H9 (cell line): ENCODE measurements at regions not wholly inside any gene's neighbourhood (a gene's known extent, or its start where the extent isn't known, plus 50 kb on each side); places are given as distances from the start of the nearest gene placed in this dataset.

Experiments used
- DNase-seq: peaks from one replicate; pipeline ENCODE4 v3.0.0-alpha.2; 2017
- H2AFZ ChIP-seq: one replicate; pipeline ENCODE4 v1.6.1; 2013; ENCODE audit warnings: mild to moderate bottlenecking, low read length, control low read depth, moderate library complexity
- H2AK5ac ChIP-seq: 2 replicates; pipeline ENCODE4 v1.6.1; 2013; ENCODE audit warnings: low read length, control low read depth, mixed read lengths; ENCODE audit not compliant: insufficient read length
- H2BK120ac ChIP-seq: one replicate; pipeline ENCODE4 v1.6.1; 2013; ENCODE audit warnings: low read depth, mild to moderate bottlenecking, low read length, control low read depth, inconsistent platforms; ENCODE audit not compliant: poor library complexity, severe bottlenecking
- H2BK12ac ChIP-seq: 2 replicates; pipeline ENCODE4 v1.6.1; 2013; ENCODE audit warnings: low read length, control low read depth, mixed read lengths, low read depth; ENCODE audit not compliant: insufficient read length
- H2BK15ac ChIP-seq: 2 replicates; pipeline ENCODE4 v1.6.1; 2013; ENCODE audit warnings: low read depth, low read length, control low read depth
- H2BK20ac ChIP-seq: one replicate; pipeline ENCODE4 v1.6.1; 2013; ENCODE audit warnings: low read depth, mild to moderate bottlenecking, low read length, control low read depth, inconsistent platforms; ENCODE audit not compliant: poor library complexity, severe bottlenecking
- H2BK5ac ChIP-seq: 2 replicates; pipeline ENCODE4 v1.6.1; 2013; ENCODE audit warnings: low read length, control low read depth, mixed read lengths; ENCODE audit not compliant: insufficient read length
- H3K14ac ChIP-seq: 2 replicates; pipeline ENCODE4 v1.6.1; 2013; ENCODE audit warnings: low read length, control low read depth; ENCODE audit not compliant: insufficient read depth
- H3K18ac ChIP-seq: 2 replicates; pipeline ENCODE4 v1.6.1; 2013; ENCODE audit warnings: low read depth, mild to moderate bottlenecking, mixed read lengths, low read length, control low read depth; ENCODE audit not compliant: insufficient read length
- H3K23ac ChIP-seq: 2 replicates; pipeline ENCODE4 v1.6.1; 2013; ENCODE audit warnings: low read length, control low read depth, mixed read lengths, low read depth; ENCODE audit not compliant: insufficient read length
- H3K23me2 ChIP-seq: 2 replicates; pipeline ENCODE4 v1.6.1; 2013; ENCODE audit warnings: low read depth, mild to moderate bottlenecking, mixed read lengths, low read length, control low read depth; ENCODE audit not compliant: insufficient read length, poor library complexity, severe bottlenecking
- H3K27ac ChIP-seq: 2 replicates; pipeline ENCODE4 v1.5.1; 2013; ENCODE audit warnings: low read length, control low read depth, mixed read lengths, low read depth; ENCODE audit not compliant: insufficient read length
- H3K27me3 ChIP-seq: 2 replicates; pipeline ENCODE4 v1.6.1; 2013; ENCODE audit warnings: low read length, control low read depth, inconsistent platforms; ENCODE audit not compliant: insufficient read depth
- H3K4ac ChIP-seq: 2 replicates; pipeline ENCODE4 v1.6.1; 2013; ENCODE audit warnings: low read depth, mild to moderate bottlenecking, control low read depth, inconsistent platforms, low read length, moderate library complexity
- H3K4me1 ChIP-seq: 2 replicates; pipeline ENCODE4 v1.6.1; 2013; ENCODE audit warnings: low read length, control low read depth, inconsistent platforms; ENCODE audit not compliant: insufficient read depth
- H3K4me2 ChIP-seq: 2 replicates; pipeline ENCODE4 v1.6.1; 2013; ENCODE audit warnings: low read length, control low read depth, mixed read lengths; ENCODE audit not compliant: insufficient read length, insufficient read depth
- H3K56ac ChIP-seq: 2 replicates; pipeline ENCODE4 v1.6.1; 2013; ENCODE audit warnings: low read depth, mild to moderate bottlenecking, mixed read lengths, low read length, control low read depth; ENCODE audit not compliant: insufficient read length
- H3K79me1 ChIP-seq: 2 replicates; pipeline ENCODE4 v1.6.1; 2013; ENCODE audit warnings: low read depth, mild to moderate bottlenecking, moderate library complexity, low read length, control low read depth, inconsistent platforms; ENCODE audit not compliant: insufficient read depth, poor library complexity, severe bottlenecking
- H3K79me2 ChIP-seq: 2 replicates; pipeline ENCODE4 v1.6.1; 2013; ENCODE audit warnings: low read length, control low read depth, inconsistent platforms; ENCODE audit not compliant: insufficient read depth
- H3K9ac ChIP-seq: 2 replicates; pipeline ENCODE4 v1.6.1; 2013; ENCODE audit warnings: low read length, control low read depth, mixed read lengths; ENCODE audit not compliant: insufficient read length; ENCODE audit errors: extremely low read depth
- H3K9me3 ChIP-seq: one replicate; pipeline ENCODE4 v1.6.1; 2013; ENCODE audit warnings: low read depth, low read length, inconsistent platforms; ENCODE audit not compliant: control insufficient read depth
- H3T11ph ChIP-seq: one replicate; pipeline ENCODE4 v1.6.1; 2013; ENCODE audit warnings: mild to moderate bottlenecking, low read length, control low read depth, inconsistent platforms
- H4K20me1 ChIP-seq: one replicate; pipeline ENCODE4 v1.6.1; 2013; ENCODE audit not compliant: control insufficient read depth, insufficient read length, insufficient read depth
- H4K5ac ChIP-seq: 2 replicates; pipeline ENCODE4 v1.6.1; 2013; ENCODE audit warnings: low read depth, mild to moderate bottlenecking, mixed read lengths, low read length, control low read depth; ENCODE audit not compliant: insufficient read length
- H4K8ac ChIP-seq: replicated peaks from 2 replicates; pipeline ENCODE4 v1.6.1; 2013; ENCODE audit warnings: low read length, control low read depth, mixed read lengths, low read depth; ENCODE audit not compliant: insufficient read length
- H4K91ac ChIP-seq: 2 replicates; pipeline ENCODE4 v1.6.1; 2013; ENCODE audit warnings: low read depth, mild to moderate bottlenecking, moderate library complexity, mixed read lengths, low read length, control low read depth; ENCODE audit not compliant: insufficient read length
- H3K27ac Mint-ChIP-seq, 3 experiments: 2 replicates in 2 of 3; 3 replicates in 1 of 3; pipeline ENCODE4 v1.8.0; 2020 to 2021; ENCODE audit warnings: mixed read lengths in 3 of 3, mild to moderate bottlenecking in 1 of 3, moderate library complexity in 1 of 3
- H3K27me3 Mint-ChIP-seq: 2 replicates; pipeline ENCODE4 v1.8.0; 2021; ENCODE audit warnings: low read depth, mild to moderate bottlenecking, moderate library complexity, mixed read lengths
- H3K36me3 Mint-ChIP-seq, 3 experiments: 2 replicates in 2 of 3; 3 replicates in 1 of 3; pipeline ENCODE4 v1.8.0; 2020 to 2021; ENCODE audit warnings: low read depth in 3 of 3, mixed read lengths in 3 of 3; ENCODE audit not compliant: insufficient read depth in 1 of 3
- H3K4me1 Mint-ChIP-seq, 2 experiments: 2 replicates each; pipeline ENCODE4 v1.8.0; 2020; ENCODE audit warnings: mixed read lengths in 2 of 2
- H3K4me3 Mint-ChIP-seq, 2 experiments: 2 replicates in 1 of 2; 3 replicates in 1 of 2; pipeline ENCODE4 v1.8.0; 2020 to 2021; ENCODE audit warnings: mild to moderate bottlenecking in 2 of 2, mixed read lengths in 2 of 2, moderate library complexity in 1 of 2
- H3K9me3 Mint-ChIP-seq, 2 experiments: 2 replicates in 1 of 2; 3 replicates in 1 of 2; pipeline ENCODE4 v1.8.0; 2020; ENCODE audit warnings: mild to moderate bottlenecking in 2 of 2, mixed read lengths in 2 of 2, moderate library complexity in 1 of 2
- WGBS: extraction: QIAGEN DNeasy Blood & Tissue Kit; methylation state at CpG from one replicate; pipeline ENCODE4 v1.1.7; 2013; ENCODE audit warnings: missing lambda C conversion rate, low lambda C conversion rate, mixed read lengths; ENCODE audit not compliant: insufficient read length; ENCODE audit errors: extremely low coverage; 5-methylcytosine and 5-hydroxymethylcytosine counted together
- TF ChIP-seq, protein P1 (sequence below): fragments of 200-600 bp; sonication (generic); conservative IDR thresholded peaks from 3 replicates; pipeline ENCODE4 v1.8.0; 2021; ENCODE audit warnings: antibody characterized with exemption, mild to moderate bottlenecking

DNA sequence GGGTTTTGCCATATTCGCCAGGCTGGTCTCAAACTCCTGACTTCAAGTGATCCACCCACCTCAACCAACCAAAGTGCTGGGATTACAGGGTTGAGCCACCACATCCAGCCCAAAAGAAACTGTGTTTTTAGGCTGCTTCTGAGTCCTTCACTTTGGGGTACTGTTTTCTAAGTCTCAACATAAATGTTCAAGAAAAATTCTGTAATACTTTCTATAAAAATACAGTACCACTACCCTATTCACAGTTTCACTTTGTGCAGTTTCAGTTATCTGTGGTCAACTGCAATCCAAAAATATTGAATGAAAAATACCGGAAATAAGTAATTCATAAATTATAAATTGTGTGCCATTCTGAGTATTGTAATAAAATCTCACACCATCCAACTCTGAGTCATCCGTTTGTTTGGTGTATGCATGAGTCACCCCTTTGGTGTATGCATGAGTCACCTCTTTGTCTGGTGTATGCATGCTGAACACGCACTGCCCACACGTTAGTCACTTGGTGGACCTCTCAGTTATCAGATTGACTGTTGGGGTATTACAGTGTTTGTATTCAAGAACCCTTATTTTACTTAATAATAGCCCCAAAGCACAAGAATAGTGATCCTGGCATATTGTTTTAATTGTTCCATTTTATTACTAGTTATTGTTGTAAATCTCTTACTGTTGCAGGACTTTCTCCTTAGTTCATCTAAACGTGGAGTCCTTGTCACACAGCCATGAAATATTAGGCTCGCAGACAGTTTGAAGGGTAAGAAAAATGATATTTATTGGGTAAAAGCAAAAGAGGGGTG is 190.2 kb downstream of the FSCB start:
- H2AK5ac ChIP-seq: no peak overlapping the region
- H3K56ac ChIP-seq: no peak overlapping the region
- no peaks in the 10 kb centered on the region for H3K36me3 Mint-ChIP-seq
- H4K8ac ChIP-seq: no peak overlapping the region
- no peak overlapping the region for H2BK5ac ChIP-seq
- no peaks in the 10 kb centered on the region for H3K27me3 Mint-ChIP-seq
- H3K23ac ChIP-seq: no peak overlapping the region
- DNase-seq: no peak
- H2BK20ac ChIP-seq: no peak overlapping the region
- no peak overlapping the region for H2AFZ ChIP-seq
- H3K4me3 Mint-ChIP-seq: no peak overlapping the region
- no peak overlapping the region for H3T11ph ChIP-seq
- no peak overlapping the region for H3K14ac ChIP-seq
- no peak overlapping the region for H3K9ac ChIP-seq
- no peak overlapping the region for H3K4me2 ChIP-seq
- no peaks in the 10 kb centered on the region for H3K27me3 ChIP-seq
- H2BK120ac ChIP-seq: no peak overlapping the region
- no peak overlapping the region for H2BK12ac ChIP-seq
- no peaks in the 10 kb centered on the region for H4K20me1 ChIP-seq
- no peak overlapping the region for H3K18ac ChIP-seq
- no peaks in the 10 kb centered on the region for H3K9me3 ChIP-seq
- H3K9me3 Mint-ChIP-seq: peaks cover 13 to 15% of the 10 kb centered on the region in 2 experiments; a peak in 3 of 5 replicates
- no peak overlapping the region for H3K27ac Mint-ChIP-seq
- no peaks in the 10 kb centered on the region for H3K4me1 ChIP-seq
- H3K79me1 ChIP-seq: no peaks in the 10 kb centered on the region
- H4K5ac ChIP-seq: no peak overlapping the region
- WGBS: no CpG with 5 or more reads among the region's 7 CpGs
- H3K79me2 ChIP-seq: no peaks in the 10 kb centered on the region
- H2BK15ac ChIP-seq: no peak overlapping the region
- no peak overlapping the region for H3K27ac ChIP-seq
- H3K23me2 ChIP-seq: no peaks in the 10 kb centered on the region
- no peak overlapping the region for H3K4ac ChIP-seq
- TF ChIP-seq, protein P1, sequence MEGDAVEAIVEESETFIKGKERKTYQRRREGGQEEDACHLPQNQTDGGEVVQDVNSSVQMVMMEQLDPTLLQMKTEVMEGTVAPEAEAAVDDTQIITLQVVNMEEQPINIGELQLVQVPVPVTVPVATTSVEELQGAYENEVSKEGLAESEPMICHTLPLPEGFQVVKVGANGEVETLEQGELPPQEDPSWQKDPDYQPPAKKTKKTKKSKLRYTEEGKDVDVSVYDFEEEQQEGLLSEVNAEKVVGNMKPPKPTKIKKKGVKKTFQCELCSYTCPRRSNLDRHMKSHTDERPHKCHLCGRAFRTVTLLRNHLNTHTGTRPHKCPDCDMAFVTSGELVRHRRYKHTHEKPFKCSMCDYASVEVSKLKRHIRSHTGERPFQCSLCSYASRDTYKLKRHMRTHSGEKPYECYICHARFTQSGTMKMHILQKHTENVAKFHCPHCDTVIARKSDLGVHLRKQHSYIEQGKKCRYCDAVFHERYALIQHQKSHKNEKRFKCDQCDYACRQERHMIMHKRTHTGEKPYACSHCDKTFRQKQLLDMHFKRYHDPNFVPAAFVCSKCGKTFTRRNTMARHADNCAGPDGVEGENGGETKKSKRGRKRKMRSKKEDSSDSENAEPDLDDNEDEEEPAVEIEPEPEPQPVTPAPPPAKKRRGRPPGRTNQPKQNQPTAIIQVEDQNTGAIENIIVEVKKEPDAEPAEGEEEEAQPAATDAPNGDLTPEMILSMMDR: no peak
- H3K4me1 Mint-ChIP-seq: no peaks in the 10 kb centered on the region
- no peak overlapping the region for H4K91ac ChIP-seq
